ENCODE measurements at regions not wholly inside any gene's neighbourhood (a gene's known extent, or its start where the extent isn't known, plus 50 kb on each side); places are given as distances from the start of the nearest gene placed in this dataset.
"Not testable (repeated sequence)": the region's sequence is repeated elsewhere in the genome, so short reads cannot be mapped to it uniquely, and the experiment has no call there.

- not testable (repeated sequence) for H3K4me1 Mint-ChIP-seq, H3K9me3 Mint-ChIP-seq
Measured at GRCh38 chr7:76971201-76971600, 61.0 kb downstream of the SPDYE17 start.

DNA sequence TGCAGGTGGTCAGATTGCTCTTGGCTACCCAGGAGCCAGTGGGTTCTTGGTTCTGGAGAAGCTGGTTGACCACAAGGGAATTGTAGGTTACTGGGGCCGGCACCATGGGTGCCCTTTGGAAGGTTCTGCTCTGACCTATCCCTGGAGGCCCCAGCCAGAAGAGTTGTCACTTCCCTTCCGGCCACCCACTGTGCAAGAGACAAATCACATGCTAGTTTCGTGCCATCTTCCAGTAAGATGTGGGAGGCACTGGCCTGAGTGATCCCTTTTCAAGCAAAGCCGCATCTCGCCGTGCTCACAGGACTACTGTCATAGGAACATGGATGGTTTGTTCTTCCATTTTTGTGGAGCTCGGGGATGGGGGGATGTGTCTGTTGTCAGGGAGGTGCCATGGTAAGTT lies 62.3 kb downstream of the SPDYE17 start:
- H3K4me1 Mint-ChIP-seq; DNase-seq; intact Hi-C loops (cut with micrococcal nuclease); H3K27me3 Mint-ChIP-seq; H3K9me3 Mint-ChIP-seq; H3K4me3 Mint-ChIP-seq; H3K27ac Mint-ChIP-seq; CTCF ChIA-PET; POLR2A ChIA-PET; ATAC-seq (ENCODE audit: low read depth): not testable (repeated sequence)
- H3K36me3 Mint-ChIP-seq (ENCODE audit: low read depth) = peaks cover 10% of the 10 kb centered on the region

More at GRCh38 chr7:76971201-76971600, 61.0 kb downstream of the SPDYE17 start:
- ATAC-seq (ENCODE audit: low read depth); H3K27me3 Mint-ChIP-seq; H3K27ac Mint-ChIP-seq; POLR2A ChIA-PET; DNase-seq; CTCF ChIA-PET; intact Hi-C loops (cut with micrococcal nuclease); H3K4me3 Mint-ChIP-seq: not testable (repeated sequence)
- H3K36me3 Mint-ChIP-seq (ENCODE audit: low read depth) = peaks cover 11% of the 10 kb centered on the region

GRCh38 chr7:76965731-76966548 lies 66.2 kb downstream of the SPDYE17 start:
- DNase-seq; ATAC-seq (ENCODE audit: low read depth); intact Hi-C loops (cut with micrococcal nuclease); H3K4me3 Mint-ChIP-seq; H3K9me3 Mint-ChIP-seq; POLR2A ChIA-PET; H3K4me1 Mint-ChIP-seq; H3K36me3 Mint-ChIP-seq (ENCODE audit: low read depth); CTCF ChIA-PET; H3K27me3 Mint-ChIP-seq; H3K27ac Mint-ChIP-seq: not testable (repeated sequence)

DNA sequence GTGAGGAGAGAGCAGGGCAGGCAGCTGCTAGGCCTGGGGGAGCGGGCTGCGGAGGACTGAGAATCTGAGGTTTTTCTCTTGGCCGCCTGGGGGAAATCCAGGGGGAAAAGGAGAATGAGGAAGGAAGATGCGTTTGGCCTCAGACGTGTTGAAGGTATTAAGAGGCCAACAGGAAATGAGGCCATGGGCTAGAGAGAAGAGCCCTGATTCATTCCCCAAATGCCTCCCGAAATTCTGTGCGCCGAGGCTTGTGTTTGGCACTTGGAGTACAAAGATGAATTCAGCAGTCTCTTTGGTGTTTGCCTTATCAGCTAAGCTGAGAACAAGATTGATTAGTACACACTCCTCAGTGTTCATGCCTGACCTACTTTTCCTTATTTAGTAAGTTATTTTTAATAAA lies 68.1 kb downstream of the SPDYE17 start:
- H3K27me3 Mint-ChIP-seq; intact Hi-C loops (cut with micrococcal nuclease); H3K36me3 Mint-ChIP-seq (ENCODE audit: low read depth); H3K9me3 Mint-ChIP-seq; POLR2A ChIA-PET; CTCF ChIA-PET; H3K4me3 Mint-ChIP-seq; ATAC-seq (ENCODE audit: low read depth); H3K27ac Mint-ChIP-seq; H3K4me1 Mint-ChIP-seq; DNase-seq: not testable (repeated sequence)

DNA sequence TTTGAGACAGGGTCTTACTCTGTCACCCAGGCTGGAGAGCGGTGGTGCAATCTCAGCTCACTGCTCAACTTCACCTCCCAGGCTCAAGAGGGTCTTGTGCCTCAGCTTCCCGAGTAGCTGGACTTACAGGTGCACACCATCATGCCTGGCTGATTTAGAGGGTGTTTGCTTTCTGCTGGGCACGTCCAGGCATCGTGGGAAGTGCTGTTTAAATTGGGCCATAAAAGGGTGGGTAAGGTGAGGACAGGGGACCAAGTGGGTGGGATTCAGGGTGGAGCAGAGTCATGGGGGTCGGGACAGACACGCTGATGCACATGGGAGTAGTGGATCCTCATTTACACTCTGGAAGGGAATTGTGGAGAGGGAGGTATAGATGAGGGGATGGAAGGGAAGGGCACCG lies 69.1 kb downstream of the SPDYE17 start:
- DNase-seq; ATAC-seq (ENCODE audit: low read depth); H3K27me3 Mint-ChIP-seq; H3K4me1 Mint-ChIP-seq; H3K27ac Mint-ChIP-seq; intact Hi-C loops (cut with micrococcal nuclease); H3K36me3 Mint-ChIP-seq (ENCODE audit: low read depth); POLR2A ChIA-PET; CTCF ChIA-PET; H3K4me3 Mint-ChIP-seq; H3K9me3 Mint-ChIP-seq: not testable (repeated sequence)

GRCh38 chr7:76960400-76960986 lies 71.7 kb downstream of the SPDYE17 start:
- intact Hi-C loops (cut with micrococcal nuclease); POLR2A ChIA-PET; H3K4me1 Mint-ChIP-seq; H3K27me3 Mint-ChIP-seq; H3K4me3 Mint-ChIP-seq; H3K36me3 Mint-ChIP-seq (ENCODE audit: low read depth); DNase-seq; CTCF ChIA-PET; H3K9me3 Mint-ChIP-seq; H3K27ac Mint-ChIP-seq: not testable (repeated sequence)
- peak; percentile 24 for ATAC-seq (ENCODE audit: low read depth)

GRCh38 chr7:76959573-76960399 lies 72.4 kb downstream of the SPDYE17 start:
- intact Hi-C loops (cut with micrococcal nuclease); H3K27ac Mint-ChIP-seq; CTCF ChIA-PET; POLR2A ChIA-PET; H3K4me1 Mint-ChIP-seq; H3K36me3 Mint-ChIP-seq (ENCODE audit: low read depth); H3K9me3 Mint-ChIP-seq; H3K27me3 Mint-ChIP-seq: not testable (repeated sequence)
- DNase-seq (peak; percentile 33), ATAC-seq (ENCODE audit: low read depth) (peak; percentile 98)
- peak overlapping the region; percentile 44 for H3K4me3 Mint-ChIP-seq

GRCh38 chr7:76956531-76956930 lies 75.6 kb downstream of the SPDYE17 start:
- H3K27ac Mint-ChIP-seq; H3K36me3 Mint-ChIP-seq (ENCODE audit: low read depth); CTCF ChIA-PET; ATAC-seq (ENCODE audit: low read depth); intact Hi-C loops (cut with micrococcal nuclease); H3K27me3 Mint-ChIP-seq; DNase-seq; H3K4me3 Mint-ChIP-seq; H3K4me1 Mint-ChIP-seq; POLR2A ChIA-PET; H3K9me3 Mint-ChIP-seq: not testable (repeated sequence)

GRCh38 chr7:76955124-76955523 lies 77.0 kb downstream of the SPDYE17 start:
- H3K27ac Mint-ChIP-seq; H3K36me3 Mint-ChIP-seq (ENCODE audit: low read depth); H3K9me3 Mint-ChIP-seq; intact Hi-C loops (cut with micrococcal nuclease); H3K4me3 Mint-ChIP-seq; ATAC-seq (ENCODE audit: low read depth); POLR2A ChIA-PET; DNase-seq; H3K4me1 Mint-ChIP-seq; CTCF ChIA-PET; H3K27me3 Mint-ChIP-seq: not testable (repeated sequence)

DNA sequence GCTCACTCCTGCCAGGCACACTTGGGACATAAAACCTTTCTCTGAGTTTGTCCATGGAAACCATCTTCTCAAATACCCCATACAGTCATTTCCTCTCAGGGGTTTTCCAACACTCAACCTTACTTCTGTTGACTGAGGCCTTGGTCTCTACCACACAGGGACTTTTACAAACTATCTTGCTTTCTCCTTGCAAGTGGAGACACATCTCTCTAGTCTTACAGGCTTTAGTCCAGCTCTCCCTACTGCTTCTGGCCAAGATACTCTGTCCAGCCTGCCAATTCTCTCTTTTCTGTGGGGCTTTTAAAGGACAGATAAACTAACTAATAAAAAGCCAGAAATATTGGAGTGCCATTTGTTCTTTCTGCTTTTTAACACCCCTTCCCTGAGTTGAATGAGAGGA lies 87.6 kb downstream of the SPDYE17 start:
- H3K36me3 Mint-ChIP-seq (ENCODE audit: low read depth); intact Hi-C loops (cut with micrococcal nuclease); H3K4me1 Mint-ChIP-seq: not testable (repeated sequence)

DNA sequence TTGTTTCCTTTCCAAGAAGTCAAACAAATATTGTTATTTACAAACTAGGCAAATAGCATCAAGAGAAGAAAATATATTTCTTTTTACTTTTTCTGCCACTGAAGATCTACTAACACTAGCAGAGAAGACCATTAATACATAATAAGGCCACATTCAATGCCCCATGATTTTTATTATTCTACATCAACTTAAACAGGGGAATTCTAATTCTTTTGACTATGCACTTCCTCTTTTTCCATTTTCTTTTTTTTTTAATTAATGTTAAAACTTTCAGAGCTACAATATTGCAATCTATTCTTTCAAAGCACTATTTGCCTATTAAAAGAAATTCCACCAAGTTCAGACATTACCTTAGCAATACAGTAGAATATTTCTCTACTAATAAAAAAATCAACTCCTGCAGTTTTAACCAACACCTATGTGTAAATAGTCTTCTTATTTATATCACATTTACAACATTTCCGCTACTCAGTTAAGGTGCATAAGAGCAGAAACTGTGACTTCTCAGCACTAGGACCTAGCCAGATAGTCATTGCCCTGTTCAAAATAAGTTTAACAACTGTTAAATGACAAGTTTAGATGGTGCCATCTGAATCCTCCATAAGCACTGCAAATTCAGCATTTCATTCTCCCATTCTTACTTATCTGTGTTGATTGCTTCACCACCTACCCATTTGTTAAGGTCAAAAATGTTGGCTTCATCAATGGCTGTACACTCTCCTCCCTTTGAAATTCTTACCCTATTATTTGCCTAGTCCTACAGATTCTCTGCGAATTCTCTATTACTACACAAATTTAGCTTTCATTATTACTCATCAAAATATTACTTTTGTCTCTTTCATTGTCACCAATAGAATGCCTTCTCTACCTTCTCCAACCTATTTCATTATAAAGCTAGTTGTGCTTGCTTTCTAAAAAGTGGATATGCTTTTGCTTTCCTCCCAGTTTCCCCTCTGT lies 90.1 kb downstream of the SPDYE17 start:
- H3K27ac Mint-ChIP-seq; H3K9me3 Mint-ChIP-seq; POLR2A ChIA-PET; DNase-seq; H3K4me1 Mint-ChIP-seq; H3K36me3 Mint-ChIP-seq (ENCODE audit: low read depth); CTCF ChIA-PET; H3K4me3 Mint-ChIP-seq; intact Hi-C loops (cut with micrococcal nuclease); H3K27me3 Mint-ChIP-seq: not testable (repeated sequence)
- peak; percentile 58 for ATAC-seq (ENCODE audit: low read depth)

More for the DNA sequence above, 87.6 kb downstream of the SPDYE17 start:
- H3K9me3 Mint-ChIP-seq; H3K27me3 Mint-ChIP-seq; ATAC-seq (ENCODE audit: low read depth); H3K27ac Mint-ChIP-seq; CTCF ChIA-PET; POLR2A ChIA-PET; H3K4me3 Mint-ChIP-seq; DNase-seq: not testable (repeated sequence)

Data from activated B cell treated with CpG ODN at 0.5 μM for 24 hours (primary cell).